ENCODE measurements at regions not wholly inside any gene's neighbourhood (a gene's known extent, or its start where the extent isn't known, plus 50 kb on each side); places are given as distances from the start of the nearest gene placed in this dataset.

- no peaks in the 10 kb centered on the region for H3K9me3 Mint-ChIP-seq (ENCODE audit: unreplicated experiment)
- intact Hi-C loops (cut with micrococcal nuclease; ENCODE audit: unreplicated experiment), result no loop called here
- BruUV-seq (replicated peaks), result no TSS peak
- peaks cover 7% of the 10 kb centered on the region for H3K4me1 Mint-ChIP-seq (ENCODE audit: low read depth, unreplicated experiment)
- Histone ChIP-seq H3K36me3 (ENCODE audit: control insufficient read depth, insufficient read depth, low read length) (no peaks in the 10 kb centered on the region), H3K9me3 (no peaks in the 10 kb centered on the region), H3K4me3 (ENCODE audit: low read depth, low read length) (no peak overlapping the region), H3K27me3 (replicated peaks; ENCODE audit: control insufficient read depth, insufficient read depth, low read length) (no peaks in the 10 kb centered on the region), H3K4me1 (0 out of 2 replicates have a peak, but pooled peaks cover 4% of the 10 kb centered on the region)
- H3K27me3 Mint-ChIP-seq (ENCODE audit: insufficient read depth, unreplicated experiment), result peaks cover 26% of the 10 kb centered on the region
- ChIA-PET POLR2A (interaction anchor here (0.6 kb wide), 1 partner anchor 314 kb away, joined by 6 read pairs; no protein-coding TSS in a partner anchor), CTCF (no interaction called here)
- no peaks in the 10 kb centered on the region for H3K36me3 Mint-ChIP-seq (ENCODE audit: insufficient read depth, unreplicated experiment)
- DNase-seq, result no peak
- no peak for TF ChIP-seq CTCF (IDR thresholded peaks at IDR 0.05; ENCODE audit: insufficient read depth in 1 of 2, low read depth in 1 of 2, low read length in 1 of 2, severe bottlenecking in 1 of 2, unreplicated experiment in 1 of 2)
- no peak overlapping the region for H3K4me3 Mint-ChIP-seq (ENCODE audit: unreplicated experiment)
- no peak overlapping the region for H3K27ac Mint-ChIP-seq (ENCODE audit: unreplicated experiment)
Measured at GRCh38 chr15:96472681-96473080, 142.2 kb downstream of the NR2F2 start.

GRCh38 chr15:96473556-96473955 lies 143.1 kb downstream of the NR2F2 start:
- no peaks in the 10 kb centered on the region for H3K9me3 ChIP-seq
- intact Hi-C loops (cut with micrococcal nuclease; ENCODE audit: unreplicated experiment), result no loop called here
- POLR2A ChIA-PET, result no interaction called here
- no peaks in the 10 kb centered on the region for H3K27me3 ChIP-seq (replicated peaks; ENCODE audit: control insufficient read depth, insufficient read depth, low read length)
- Mint-ChIP-seq H3K4me1 (ENCODE audit: low read depth, unreplicated experiment) (peaks cover 7% of the 10 kb centered on the region), H3K9me3 (ENCODE audit: unreplicated experiment) (no peaks in the 10 kb centered on the region), H3K36me3 (ENCODE audit: insufficient read depth, unreplicated experiment) (no peaks in the 10 kb centered on the region), H3K27ac (ENCODE audit: unreplicated experiment) (no peak overlapping the region), H3K27me3 (ENCODE audit: insufficient read depth, unreplicated experiment) (peaks cover 22% of the 10 kb centered on the region), H3K4me3 (ENCODE audit: unreplicated experiment) (no peak overlapping the region)
- H3K36me3 ChIP-seq (ENCODE audit: control insufficient read depth, insufficient read depth, low read length), result no peaks in the 10 kb centered on the region
- CTCF ChIA-PET, result no interaction called here
- BruUV-seq (replicated peaks), result no TSS peak
- no peak for DNase-seq
- no peak for TF ChIP-seq CTCF (IDR thresholded peaks at IDR 0.05; ENCODE audit: insufficient read depth in 1 of 2, low read depth in 1 of 2, low read length in 1 of 2, severe bottlenecking in 1 of 2, unreplicated experiment in 1 of 2)
- no peak overlapping the region for H3K4me3 ChIP-seq (ENCODE audit: low read depth, low read length)
- 0 out of 2 replicates have a peak, but pooled peaks cover 4% of the 10 kb centered on the region for H3K4me1 ChIP-seq

- Mint-ChIP-seq H3K27ac (ENCODE audit: unreplicated experiment) (no peak overlapping the region), H3K9me3 (ENCODE audit: unreplicated experiment) (no peaks in the 10 kb centered on the region), H3K27me3 (ENCODE audit: insufficient read depth, unreplicated experiment) (peaks cover 17% of the 10 kb centered on the region), H3K4me3 (ENCODE audit: unreplicated experiment) (no peak overlapping the region), H3K36me3 (ENCODE audit: insufficient read depth, unreplicated experiment) (no peaks in the 10 kb centered on the region), H3K4me1 (ENCODE audit: low read depth, unreplicated experiment) (peaks cover 7% of the 10 kb centered on the region)
- 0 out of 2 replicates have a peak, but pooled peaks cover 4% of the 10 kb centered on the region for H3K4me1 ChIP-seq
- ChIA-PET POLR2A (interaction anchor here (0.5 kb wide), 1 partner anchor 63 kb away, joined by 4 read pairs; no protein-coding TSS in a partner anchor), CTCF (no interaction called here)
- intact Hi-C loops (cut with micrococcal nuclease; ENCODE audit: unreplicated experiment), result no loop called here
- DNase-seq, result peak; percentile 16 to 51
- no peak overlapping the region for H3K4me3 ChIP-seq (ENCODE audit: low read depth, low read length)
- TF ChIP-seq CTCF (IDR thresholded peaks at IDR 0.05; ENCODE audit: insufficient read depth in 1 of 2, low read depth in 1 of 2, low read length in 1 of 2, severe bottlenecking in 1 of 2, unreplicated experiment in 1 of 2), result no peak
- H3K27me3 ChIP-seq (replicated peaks; ENCODE audit: control insufficient read depth, insufficient read depth, low read length), result no peaks in the 10 kb centered on the region
- no peaks in the 10 kb centered on the region for H3K9me3 ChIP-seq
- BruUV-seq (replicated peaks), result no TSS peak
- no peaks in the 10 kb centered on the region for H3K36me3 ChIP-seq (ENCODE audit: control insufficient read depth, insufficient read depth, low read length)
Measured at GRCh38 chr15:96474231-96474664, 143.7 kb downstream of the NR2F2 start.
